ENCODE measurements at regions not wholly inside any gene's neighbourhood (a gene's known extent, or its start where the extent isn't known, plus 50 kb on each side); places are given as distances from the start of the nearest gene placed in this dataset.
"Not testable (repeated sequence)": the region's sequence is repeated elsewhere in the genome, so short reads cannot be mapped to it uniquely, and the experiment has no call there.

DNA sequence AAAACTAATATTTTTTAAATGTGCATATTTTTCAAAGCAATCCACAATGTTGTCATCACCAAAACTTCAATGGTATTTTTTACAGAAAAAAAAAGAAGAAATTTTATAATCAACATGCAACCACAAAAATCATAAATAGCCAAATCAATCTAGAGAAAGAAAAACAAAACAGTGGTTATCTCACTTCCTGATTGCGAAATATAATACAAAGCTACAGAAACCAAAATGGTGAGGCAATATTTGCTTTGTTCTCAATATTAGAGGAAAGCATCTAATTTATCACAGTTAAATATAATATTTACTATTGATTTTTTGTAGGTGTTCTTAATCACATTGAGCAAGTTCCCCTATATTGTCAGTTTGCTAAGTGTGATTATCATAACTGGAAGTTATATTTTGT lies 720.7 kb upstream of the ADGRB3 start:
- no peaks in the 10 kb centered on the region for H3K36me3 ChIP-seq (ENCODE audit: control insufficient read depth in 2 of 3, insufficient read depth in 3 of 3, low read length in 3 of 3)
- H3K27ac ChIP-seq (ENCODE audit: low read depth in 2 of 2, low read length in 2 of 2) = no peak overlapping the region
- TF ChIP-seq, protein P1, sequence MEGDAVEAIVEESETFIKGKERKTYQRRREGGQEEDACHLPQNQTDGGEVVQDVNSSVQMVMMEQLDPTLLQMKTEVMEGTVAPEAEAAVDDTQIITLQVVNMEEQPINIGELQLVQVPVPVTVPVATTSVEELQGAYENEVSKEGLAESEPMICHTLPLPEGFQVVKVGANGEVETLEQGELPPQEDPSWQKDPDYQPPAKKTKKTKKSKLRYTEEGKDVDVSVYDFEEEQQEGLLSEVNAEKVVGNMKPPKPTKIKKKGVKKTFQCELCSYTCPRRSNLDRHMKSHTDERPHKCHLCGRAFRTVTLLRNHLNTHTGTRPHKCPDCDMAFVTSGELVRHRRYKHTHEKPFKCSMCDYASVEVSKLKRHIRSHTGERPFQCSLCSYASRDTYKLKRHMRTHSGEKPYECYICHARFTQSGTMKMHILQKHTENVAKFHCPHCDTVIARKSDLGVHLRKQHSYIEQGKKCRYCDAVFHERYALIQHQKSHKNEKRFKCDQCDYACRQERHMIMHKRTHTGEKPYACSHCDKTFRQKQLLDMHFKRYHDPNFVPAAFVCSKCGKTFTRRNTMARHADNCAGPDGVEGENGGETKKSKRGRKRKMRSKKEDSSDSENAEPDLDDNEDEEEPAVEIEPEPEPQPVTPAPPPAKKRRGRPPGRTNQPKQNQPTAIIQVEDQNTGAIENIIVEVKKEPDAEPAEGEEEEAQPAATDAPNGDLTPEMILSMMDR (IDR thresholded peaks at IDR 0.05; ENCODE audit: borderline replicate concordance, extremely low read depth, insufficient read depth) = no peak
- no peaks in the 10 kb centered on the region for H3K4me1 ChIP-seq (ENCODE audit: control insufficient read depth in 2 of 3, insufficient read depth in 2 of 3, low read depth in 1 of 3, low read length in 3 of 3)
- no peaks in the 10 kb centered on the region for H3K27me3 ChIP-seq (ENCODE audit: control insufficient read depth, insufficient read depth, low read length)
- FAIRE-seq (no peak), DNase-seq (no peak)
- intact Hi-C loops (cut with DNase I) = no loop called here
- no peak overlapping the region for H3K9ac ChIP-seq (ENCODE audit: low read length in 3 of 3)
- H3K4me3 ChIP-seq (ENCODE audit: low read length in 3 of 3) = no peak overlapping the region
- no peaks in the 10 kb centered on the region for H3K9me3 ChIP-seq (ENCODE audit: control insufficient read depth in 2 of 3, insufficient read depth in 1 of 3, low read length in 3 of 3)

DNA sequence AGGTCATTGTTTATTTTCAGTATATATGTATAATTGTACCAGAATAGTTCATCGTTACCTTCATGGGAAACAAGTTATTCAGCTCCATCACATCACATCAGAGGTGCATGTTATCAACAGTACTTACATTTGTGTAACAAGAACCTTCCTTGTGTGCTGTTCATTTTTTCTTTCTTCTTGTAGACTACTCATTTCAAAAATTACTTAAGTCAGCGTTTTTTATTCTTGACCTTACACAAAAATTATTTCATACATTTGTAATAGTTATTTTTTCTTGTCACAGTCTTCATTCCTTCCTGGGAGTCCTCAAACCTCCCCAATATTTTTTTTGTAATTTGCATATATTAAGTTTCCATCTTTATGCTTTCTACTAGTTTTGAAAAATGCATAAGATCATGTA lies 725.7 kb upstream of the ADGRB3 start:
- no peaks in the 10 kb centered on the region for H3K27me3 ChIP-seq (ENCODE audit: control insufficient read depth, insufficient read depth, low read length)
- no peak overlapping the region for H3K27ac ChIP-seq (ENCODE audit: low read depth in 2 of 2, low read length in 2 of 2)
- intact Hi-C loops (cut with DNase I) = no loop called here
- H3K9ac ChIP-seq (ENCODE audit: low read length in 3 of 3) = no peak overlapping the region
- no peak overlapping the region for H3K4me3 ChIP-seq (ENCODE audit: low read length in 3 of 3)
- TF ChIP-seq, protein P1 (IDR thresholded peaks at IDR 0.05; ENCODE audit: borderline replicate concordance, extremely low read depth, insufficient read depth) = no peak
- H3K36me3 ChIP-seq (ENCODE audit: control insufficient read depth in 2 of 3, insufficient read depth in 3 of 3, low read length in 3 of 3) = no peaks in the 10 kb centered on the region
- FAIRE-seq (no peak), DNase-seq (no peak)
- H3K9me3 ChIP-seq (ENCODE audit: control insufficient read depth in 2 of 3, insufficient read depth in 1 of 3, low read length in 3 of 3) = no peaks in the 10 kb centered on the region
- H3K4me1 ChIP-seq (ENCODE audit: control insufficient read depth in 2 of 3, insufficient read depth in 2 of 3, low read depth in 1 of 3, low read length in 3 of 3) = no peaks in the 10 kb centered on the region

DNA sequence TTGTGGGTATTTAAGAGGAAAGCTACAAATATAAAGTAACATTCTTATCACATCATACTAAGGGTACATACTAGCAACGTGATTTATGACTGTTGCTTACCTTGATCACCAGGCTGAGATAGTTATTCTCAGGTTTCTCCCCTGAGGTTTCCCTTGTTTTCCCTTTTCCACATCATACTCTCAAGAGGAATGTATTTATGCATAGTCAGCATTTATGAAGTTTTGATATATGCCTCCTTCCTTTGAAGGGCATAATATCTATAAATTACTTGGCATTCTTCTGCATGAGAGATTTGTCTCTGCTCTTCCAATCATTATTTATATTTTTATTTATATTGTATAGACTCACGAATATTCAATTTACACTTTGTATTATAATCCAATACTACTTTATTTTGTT lies 726.7 kb upstream of the ADGRB3 start:
- Histone ChIP-seq H3K27me3 (ENCODE audit: control insufficient read depth, insufficient read depth, low read length) (no peaks in the 10 kb centered on the region), H3K9me3 (ENCODE audit: control insufficient read depth in 2 of 3, insufficient read depth in 1 of 3, low read length in 3 of 3) (no peaks in the 10 kb centered on the region), H3K27ac (ENCODE audit: low read depth in 2 of 2, low read length in 2 of 2) (no peak overlapping the region), H3K36me3 (ENCODE audit: control insufficient read depth in 2 of 3, insufficient read depth in 3 of 3, low read length in 3 of 3) (no peaks in the 10 kb centered on the region), H3K9ac (ENCODE audit: low read length in 3 of 3) (no peak overlapping the region), H3K4me3 (ENCODE audit: low read length in 3 of 3) (no peak overlapping the region), H3K4me1 (ENCODE audit: control insufficient read depth in 2 of 3, insufficient read depth in 2 of 3, low read depth in 1 of 3, low read length in 3 of 3) (no peaks in the 10 kb centered on the region)
- DNase-seq (no peak), FAIRE-seq (no peak)
- intact Hi-C loops (cut with DNase I) = no loop called here
- TF ChIP-seq, protein P1 (IDR thresholded peaks at IDR 0.05; ENCODE audit: borderline replicate concordance, extremely low read depth, insufficient read depth) = no peak

DNA sequence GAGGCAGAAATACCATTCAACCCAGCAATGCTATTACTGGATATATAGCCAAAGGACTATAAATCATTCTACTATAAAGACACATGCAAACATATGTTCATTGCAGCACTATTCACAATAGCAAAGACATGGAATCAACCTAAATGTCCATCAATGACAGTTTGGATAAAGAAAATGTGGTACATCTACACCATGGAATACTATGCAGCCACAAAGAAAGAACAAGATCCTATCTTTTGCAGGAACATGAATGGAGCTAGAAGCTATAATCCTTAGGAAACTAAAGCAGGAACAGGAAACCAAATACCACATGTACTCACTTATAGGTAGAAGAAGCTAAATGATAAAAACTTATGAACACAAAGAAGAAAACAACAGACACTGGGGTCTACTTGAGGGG lies 730.3 kb upstream of the ADGRB3 start:
- H3K36me3 ChIP-seq (ENCODE audit: control insufficient read depth in 2 of 3, insufficient read depth in 3 of 3, low read length in 3 of 3); intact Hi-C loops (cut with DNase I); H3K9ac ChIP-seq (ENCODE audit: low read length in 3 of 3); H3K4me3 ChIP-seq (ENCODE audit: low read length in 3 of 3); H3K9me3 ChIP-seq (ENCODE audit: control insufficient read depth in 2 of 3, insufficient read depth in 1 of 3, low read length in 3 of 3); FAIRE-seq; DNase-seq; H3K27me3 ChIP-seq (ENCODE audit: control insufficient read depth, insufficient read depth, low read length); H3K4me1 ChIP-seq (ENCODE audit: control insufficient read depth in 2 of 3, insufficient read depth in 2 of 3, low read depth in 1 of 3, low read length in 3 of 3); H3K27ac ChIP-seq (ENCODE audit: low read depth in 2 of 2, low read length in 2 of 2): not testable (repeated sequence)
